Lower leg skin (tissue), 3 donors: ENCODE measurements at regions not wholly inside any gene's neighbourhood (a gene's known extent, or its start where the extent isn't known, plus 50 kb on each side); places are given as distances from the start of the nearest gene placed in this dataset.

Experiments used
- CTCF ChIP-seq, 3 donors: fragments of 450-650 bp; IDR thresholded peaks; one replicate each; pipeline ENCODE4 v1.5.1; 2016; ENCODE audit warnings: antibody characterized with exemption in 3 of 3, mild to moderate bottlenecking in 3 of 3, moderate library complexity in 2 of 3
- POLR2A ChIP-seq, 2 donors: fragments of 450-650 bp; IDR thresholded peaks; one replicate each; pipeline ENCODE4 v1.6.1; 2016 to 2017; ENCODE audit warnings: antibody characterized with exemption in 2 of 2, mild to moderate bottlenecking in 1 of 2, moderate library complexity in 1 of 2

DNA sequence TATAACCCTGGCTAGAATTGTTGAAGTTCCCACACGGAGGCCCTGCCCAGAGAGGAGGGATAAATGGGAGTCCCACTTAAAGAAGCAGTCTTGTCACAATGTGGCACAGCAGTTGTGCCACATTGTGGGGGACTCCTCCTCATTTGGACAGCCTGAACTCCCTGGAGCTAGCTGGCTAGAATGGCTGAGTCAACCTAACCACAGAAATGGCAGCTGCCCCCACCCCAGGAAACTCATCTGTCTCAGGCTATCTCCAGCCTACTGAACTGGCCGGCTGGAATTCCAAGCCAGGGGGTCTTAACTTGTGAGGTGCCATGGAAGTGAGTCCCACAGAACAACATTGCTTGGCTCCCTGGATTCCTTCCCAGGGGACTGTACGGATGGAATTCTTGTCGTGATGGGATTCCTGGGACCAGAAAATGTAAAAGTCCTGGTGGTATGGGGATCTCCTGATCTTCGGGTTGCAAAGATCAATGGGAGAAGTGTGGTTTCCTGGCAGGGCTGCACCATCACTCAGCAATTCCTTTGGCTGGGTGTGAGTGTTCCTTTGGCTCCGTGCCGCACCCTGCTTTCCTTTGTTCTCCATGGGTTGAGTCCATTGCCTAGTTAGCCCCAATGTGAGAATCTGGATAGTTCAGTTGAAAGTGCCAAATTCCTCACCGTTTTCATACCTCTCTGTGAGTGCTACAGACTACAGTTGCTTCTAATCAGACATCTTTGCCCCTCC is 791.2 kb upstream of the FAT3 start:
- TF ChIP-seq POLR2A (IDR thresholded peaks at IDR 0.05) = no peak
- TF ChIP-seq CTCF (IDR thresholded peaks at IDR 0.05) = no peak
